IMR-90 (cell line): ENCODE measurements at regions not wholly inside any gene's neighbourhood (a gene's known extent, or its start where the extent isn't known, plus 50 kb on each side); places are given as distances from the start of the nearest gene placed in this dataset.

Source experiments
- ATAC-seq: fragments of 200-7000 bp; cut with Tn5 transposase; 2 replicates; pipeline ENCODE4 v1.9.1; 2020; ENCODE audit warnings: low read depth, mild to moderate bottlenecking, moderate library complexity
- BruUV-seq: library from RNA; stranded (reverse); fragments of 400-500 nt; replicated peaks from 2 replicates; lab custom pipeline; 2021; lab: Mats Ljungman, UMichigan
- CTCF ChIA-PET: fragments of 300-600 bp; formaldehyde crosslinking; extraction: SDS; loops from one replicate; lab custom pipeline; 2021; ENCODE audit warnings: antibody characterized with exemption; lab: Yijun Ruan, JAX
- POLR2A ChIA-PET: fragments of 300-600 bp; sonication (Branson Sonifier 250); formaldehyde crosslinking; loops from one replicate; lab custom pipeline; 2022; ENCODE audit warnings: antibody characterized with exemption; ENCODE audit not compliant: unreplicated experiment; lab: Charles Lee
- DNase-seq: peaks from one replicate; pipeline ENCODE4 v3.0.0; 2013
- H2AFZ ChIP-seq: replicated peaks from 2 replicates; pipeline ENCODE3; 2013; ENCODE audit warnings: low read length, mild to moderate bottlenecking; ENCODE audit not compliant: poor library complexity
- H2AK5ac ChIP-seq: 2 replicates; pipeline ENCODE4 v1.6.1; 2013; ENCODE audit warnings: low read depth, low read length, inconsistent platforms
- H2AK9ac ChIP-seq: replicated peaks from 2 replicates; pipeline ENCODE3; 2013; ENCODE audit warnings: mild to moderate bottlenecking, low read depth, low read length, moderate library complexity; ENCODE audit not compliant: poor library complexity
- H2BK120ac ChIP-seq: 2 replicates; pipeline ENCODE4 v1.6.1; 2013; ENCODE audit warnings: low read depth, low read length, inconsistent platforms
- H2BK15ac ChIP-seq: 3 replicates; pipeline ENCODE4 v1.6.1; 2013; ENCODE audit warnings: low read depth, low read length, inconsistent platforms
- H2BK20ac ChIP-seq: 2 replicates; pipeline ENCODE4 v1.6.1; 2013; ENCODE audit warnings: low read depth, mild to moderate bottlenecking, inconsistent platforms, low read length, moderate library complexity
- H2BK5ac ChIP-seq: 2 replicates; pipeline ENCODE4 v1.6.1; 2013; ENCODE audit warnings: mild to moderate bottlenecking, low read depth, low read length, inconsistent platforms; ENCODE audit not compliant: poor library complexity, severe bottlenecking
- H3K14ac ChIP-seq: replicated peaks from 2 replicates; pipeline ENCODE4 v1.6.1; 2013; ENCODE audit warnings: low read depth, low read length, inconsistent platforms
- H3K18ac ChIP-seq: 2 replicates; pipeline ENCODE4 v1.6.1; 2013; ENCODE audit warnings: low read depth, low read length, control low read depth
- H3K23ac ChIP-seq: 2 replicates; pipeline ENCODE4 v1.6.1; 2013; ENCODE audit warnings: low read depth, low read length, inconsistent platforms
- H3K27ac ChIP-seq: 2 replicates; pipeline ENCODE4 v1.5.1; 2013; ENCODE audit warnings: mild to moderate bottlenecking, control low read depth, low read length; ENCODE audit not compliant: insufficient read depth
- H3K27me3 ChIP-seq: 2 replicates; pipeline ENCODE4 v1.6.1; 2013; ENCODE audit warnings: low read length; ENCODE audit not compliant: control insufficient read depth, insufficient read depth
- H3K36me3 ChIP-seq: 2 replicates; pipeline ENCODE4 v1.6.1; 2013; ENCODE audit warnings: low read length, mixed read lengths; ENCODE audit not compliant: control insufficient read depth, insufficient read depth
- H3K4ac ChIP-seq: 2 replicates; pipeline ENCODE4 v1.6.1; 2013; ENCODE audit warnings: low read depth, low read length, inconsistent platforms
- H3K4me1 ChIP-seq: 2 replicates; pipeline ENCODE4 v1.6.1; 2013; ENCODE audit warnings: low read length, mixed read lengths; ENCODE audit not compliant: control insufficient read depth, insufficient read depth
- H3K4me2 ChIP-seq: 2 replicates; pipeline ENCODE4 v1.6.1; 2013; ENCODE audit warnings: low read depth, mild to moderate bottlenecking, control low read depth, low read length, moderate library complexity
- H3K4me3 ChIP-seq: 2 replicates; pipeline ENCODE4 v1.5.1; 2013; ENCODE audit warnings: low read depth, mild to moderate bottlenecking, control low read depth, low read length, moderate library complexity; ENCODE audit not compliant: insufficient read depth
- H3K56ac ChIP-seq: 2 replicates; pipeline ENCODE4 v1.6.1; 2013; ENCODE audit warnings: low read length, inconsistent platforms; ENCODE audit not compliant: insufficient read depth; ENCODE audit errors: extremely low read depth
- H3K79me1 ChIP-seq, 2 experiments: 2 replicates each; pipeline ENCODE4 v1.6.1; 2013; ENCODE audit warnings: low read length in 2 of 2, inconsistent platforms in 1 of 2, low read depth in 1 of 2
- H3K9ac ChIP-seq: 2 replicates; pipeline ENCODE4 v1.6.1; 2013; ENCODE audit warnings: low read depth, low read length, control low read depth
- H3K9me1 ChIP-seq: 2 replicates; pipeline ENCODE4 v1.6.1; 2013; ENCODE audit warnings: low read length, inconsistent platforms; ENCODE audit not compliant: insufficient read depth
- H3K9me3 ChIP-seq: 2 replicates; pipeline ENCODE4 v1.6.1; 2013; ENCODE audit warnings: low read length; ENCODE audit not compliant: control insufficient read depth, insufficient read depth
- H4K20me1 ChIP-seq: 2 replicates; pipeline ENCODE4 v1.6.1; 2013; ENCODE audit warnings: low read length, inconsistent platforms; ENCODE audit not compliant: insufficient read depth
- H4K5ac ChIP-seq: 2 replicates; pipeline ENCODE4 v1.6.1; 2013; ENCODE audit warnings: mild to moderate bottlenecking, low read depth, low read length, control low read depth
- H4K8ac ChIP-seq, 2 experiments: 2 replicates each; pipeline ENCODE4 v1.6.1; 2013; ENCODE audit warnings: low read depth in 2 of 2, low read length in 2 of 2, control low read depth in 1 of 2, inconsistent platforms in 1 of 2
- H4K91ac ChIP-seq: 2 replicates; pipeline ENCODE4 v1.6.1; 2013; ENCODE audit warnings: low read depth, low read length, inconsistent platforms; ENCODE audit not compliant: insufficient read depth
- BHLHE40 ChIP-seq: fragments of 150-350 bp; IDR thresholded peaks from 2 replicates; pipeline ENCODE4 v1.6.1; 2016; ENCODE audit warnings: mild to moderate bottlenecking, low read depth, low read length
- CEBPB ChIP-seq: IDR thresholded peaks from 2 replicates; pipeline ENCODE4 v1.6.1; 2012; ENCODE audit warnings: low read depth, low read length, improper control_type of control experiment
- CHD1 ChIP-seq: IDR thresholded peaks from 2 replicates; pipeline ENCODE4 v1.6.1; 2012; ENCODE audit warnings: low read depth, low read length, improper control_type of control experiment
- FOS ChIP-seq: fragments of 150-350 bp; IDR thresholded peaks from 2 replicates; pipeline ENCODE4 v1.6.1; 2016; ENCODE audit warnings: low read depth, low read length
- MAFK ChIP-seq: IDR thresholded peaks from 2 replicates; pipeline ENCODE4 v1.6.1; 2012; ENCODE audit warnings: low read depth, low read length, improper control_type of control experiment
- MAZ ChIP-seq: IDR thresholded peaks from 2 replicates; pipeline ENCODE4 v1.6.1; 2012; ENCODE audit warnings: low read depth, mild to moderate bottlenecking, low read length, improper control_type of control experiment, moderate library complexity, borderline replicate concordance
- MXI1 ChIP-seq: IDR thresholded peaks from 2 replicates; pipeline ENCODE4 v1.6.1; 2012; ENCODE audit warnings: low read depth, mild to moderate bottlenecking, low read length, moderate library complexity, borderline replicate concordance
- NFE2L2 ChIP-seq: fragments of 150-350 bp; IDR thresholded peaks from 2 replicates; pipeline ENCODE4 v1.6.1; 2016; ENCODE audit warnings: low read depth, mild to moderate bottlenecking, low read length
- RAD21 ChIP-seq: IDR thresholded peaks from 2 replicates; pipeline ENCODE4 v1.6.1; 2012; ENCODE audit warnings: low read length, improper control_type of control experiment
- RCOR1 ChIP-seq: IDR thresholded peaks from 2 replicates; pipeline ENCODE4 v1.6.1; 2012; ENCODE audit warnings: mild to moderate bottlenecking, low read length, improper control_type of control experiment; ENCODE audit not compliant: insufficient replicate concordance
- RFX5 ChIP-seq: IDR thresholded peaks from 2 replicates; pipeline ENCODE4 v1.8.0; 2012; ENCODE audit warnings: low read depth, mild to moderate bottlenecking, low read length, moderate library complexity
- SMC3 ChIP-seq: fragments of 150-350 bp; IDR thresholded peaks from 2 replicates; pipeline ENCODE4 v1.6.1; 2016; ENCODE audit warnings: low read depth, mild to moderate bottlenecking, antibody characterized with exemption, low read length, moderate library complexity
- WGBS, 2 experiments: methylation state at CpG; one replicate each; pipeline versions ENCODE4 v1.1.5 to v1.1.7; 2013; ENCODE audit warnings: missing lambda C conversion rate in 2 of 2; ENCODE audit not compliant: insufficient read length in 1 of 2; ENCODE audit errors: extremely low coverage in 2 of 2; 5-methylcytosine and 5-hydroxymethylcytosine counted together
- dilution Hi-C: fragments of 300-500 bp; cut with HindIII; formaldehyde crosslinking; loops from one replicate; pipeline ENCODE4 v1.14.3; 2018; ENCODE audit warnings: low sequenced_read_pairs; ENCODE audit not compliant: unreplicated experiment
- in situ Hi-C: fragments of 300-500 bp; cut with MboI; formaldehyde crosslinking; loops from 3 replicates; pipeline ENCODE4 v1.14.3; 2019; ENCODE audit warnings: low sequenced_read_pairs, inconsistent platforms, mixed read lengths
- intact Hi-C: fragments of 100-400 bp; cut with micrococcal nuclease; formaldehyde crosslinking; loops from 2 replicates; pipeline ENCODE4 v1.10.0; 2022
- TF ChIP-seq, protein P1 (sequence below): fragments of 150-350 bp; IDR thresholded peaks from 2 replicates; pipeline ENCODE4 v1.6.1; 2017; ENCODE audit warnings: mild to moderate bottlenecking, antibody characterized with exemption, low read length, low read depth
- TF ChIP-seq, protein P2 (sequence below): fragments of 150-350 bp; IDR thresholded peaks from 2 replicates; pipeline ENCODE4 v1.6.1; 2016; ENCODE audit warnings: low read depth, mild to moderate bottlenecking, low read length, moderate library complexity, borderline replicate concordance
- TF ChIP-seq, protein P3 (sequence below): conservative IDR thresholded peaks from 2 replicates; pipeline ENCODE4 v1.5.1; 2012; ENCODE audit warnings: mild to moderate bottlenecking, low read depth, low read length, improper control_type of control experiment

- dilution Hi-C loops, result no loop called here
- Histone ChIP-seq H3K4me1 (peaks cover 12% of the 10 kb centered on the region), H2AFZ (peak overlapping the region; percentile 66), H2AK9ac (peak overlapping the region; percentile 60), H3K27ac (peak overlapping the region; percentile 85), H3K27me3 (no peaks in the 10 kb centered on the region), H2BK5ac (peak overlapping the region; percentile 100), H3K23ac (peak overlapping the region; percentile 73; the same call in 1 of the 2 replicates), H4K20me1 (no peaks in the 10 kb centered on the region), H3K9me1 (peaks cover 7% of the 10 kb centered on the region; the same call in 1 of the 2 replicates), H3K9me3 (no peaks in the 10 kb centered on the region), H3K4me2 (peak overlapping the region; percentile 7; the same call in 1 of the 2 replicates), H2BK15ac (peak overlapping the region; percentile 66; the same call in 1 of the 3 replicates), H3K4me3 (no peak overlapping the region), H2BK120ac (peak overlapping the region; percentile 95), H3K18ac (peak overlapping the region; percentile 96), H4K5ac (peak overlapping the region; percentile 94), H3K36me3 (no peaks in the 10 kb centered on the region), H3K9ac (no peak overlapping the region), H3K56ac (peak overlapping the region; percentile 23; the same call in 1 of the 2 replicates), H3K4ac (peak overlapping the region; percentile 97), H2BK20ac (peak overlapping the region; percentile 87), H3K79me1 (no peaks in the 10 kb centered on the region), H2AK5ac (peak overlapping the region; percentile 99), H3K14ac (peak overlapping the region; percentile 85), H4K8ac (peak overlapping the region; percentile 70 to 89), H4K91ac (peak overlapping the region; percentile 97)
- ChIA-PET POLR2A (interaction anchor here (0.7 kb wide), 1 partner anchor 271 kb away, joined by 3 read pairs; no protein-coding TSS in a partner anchor), CTCF (interaction anchor here (0.5 kb wide), 1 partner anchor 20 kb away, joined by 4 read pairs; no protein-coding TSS in a partner anchor)
- no TSS peak for BruUV-seq
- in situ Hi-C loops, result no loop called here
- 100% methylated on average over 1 of the region's 2 CpGs; no CpG with 5 or more reads in 1 of the 2 experiments for WGBS, 2 experiments
- intact Hi-C loops, result no loop called here
- TF ChIP-seq, protein P1, sequence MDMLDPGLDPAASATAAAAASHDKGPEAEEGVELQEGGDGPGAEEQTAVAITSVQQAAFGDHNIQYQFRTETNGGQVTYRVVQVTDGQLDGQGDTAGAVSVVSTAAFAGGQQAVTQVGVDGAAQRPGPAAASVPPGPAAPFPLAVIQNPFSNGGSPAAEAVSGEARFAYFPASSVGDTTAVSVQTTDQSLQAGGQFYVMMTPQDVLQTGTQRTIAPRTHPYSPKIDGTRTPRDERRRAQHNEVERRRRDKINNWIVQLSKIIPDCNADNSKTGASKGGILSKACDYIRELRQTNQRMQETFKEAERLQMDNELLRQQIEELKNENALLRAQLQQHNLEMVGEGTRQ, result no peak
- TF ChIP-seq, protein P2, sequence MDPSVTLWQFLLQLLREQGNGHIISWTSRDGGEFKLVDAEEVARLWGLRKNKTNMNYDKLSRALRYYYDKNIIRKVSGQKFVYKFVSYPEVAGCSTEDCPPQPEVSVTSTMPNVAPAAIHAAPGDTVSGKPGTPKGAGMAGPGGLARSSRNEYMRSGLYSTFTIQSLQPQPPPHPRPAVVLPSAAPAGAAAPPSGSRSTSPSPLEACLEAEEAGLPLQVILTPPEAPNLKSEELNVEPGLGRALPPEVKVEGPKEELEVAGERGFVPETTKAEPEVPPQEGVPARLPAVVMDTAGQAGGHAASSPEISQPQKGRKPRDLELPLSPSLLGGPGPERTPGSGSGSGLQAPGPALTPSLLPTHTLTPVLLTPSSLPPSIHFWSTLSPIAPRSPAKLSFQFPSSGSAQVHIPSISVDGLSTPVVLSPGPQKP, result no peak
- TF ChIP-seq MAFK, result no peak
- no peak for TF ChIP-seq MAZ
- TF ChIP-seq MXI1, result no peak
- no peak for TF ChIP-seq RCOR1
- TF ChIP-seq, protein P3, sequence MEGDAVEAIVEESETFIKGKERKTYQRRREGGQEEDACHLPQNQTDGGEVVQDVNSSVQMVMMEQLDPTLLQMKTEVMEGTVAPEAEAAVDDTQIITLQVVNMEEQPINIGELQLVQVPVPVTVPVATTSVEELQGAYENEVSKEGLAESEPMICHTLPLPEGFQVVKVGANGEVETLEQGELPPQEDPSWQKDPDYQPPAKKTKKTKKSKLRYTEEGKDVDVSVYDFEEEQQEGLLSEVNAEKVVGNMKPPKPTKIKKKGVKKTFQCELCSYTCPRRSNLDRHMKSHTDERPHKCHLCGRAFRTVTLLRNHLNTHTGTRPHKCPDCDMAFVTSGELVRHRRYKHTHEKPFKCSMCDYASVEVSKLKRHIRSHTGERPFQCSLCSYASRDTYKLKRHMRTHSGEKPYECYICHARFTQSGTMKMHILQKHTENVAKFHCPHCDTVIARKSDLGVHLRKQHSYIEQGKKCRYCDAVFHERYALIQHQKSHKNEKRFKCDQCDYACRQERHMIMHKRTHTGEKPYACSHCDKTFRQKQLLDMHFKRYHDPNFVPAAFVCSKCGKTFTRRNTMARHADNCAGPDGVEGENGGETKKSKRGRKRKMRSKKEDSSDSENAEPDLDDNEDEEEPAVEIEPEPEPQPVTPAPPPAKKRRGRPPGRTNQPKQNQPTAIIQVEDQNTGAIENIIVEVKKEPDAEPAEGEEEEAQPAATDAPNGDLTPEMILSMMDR, result no peak
- no peak for TF ChIP-seq NFE2L2
- no peak for TF ChIP-seq BHLHE40
- no peak for TF ChIP-seq RAD21
- TF ChIP-seq CHD1, result no peak
- TF ChIP-seq CEBPB, result no peak
- TF ChIP-seq SMC3, result no peak
- TF ChIP-seq FOS, result no peak
- no peak for TF ChIP-seq RFX5
- DNase-seq, result no peak
- ATAC-seq, result no peak
These were observed 175.3 kb downstream of the HMHB1 start for GRCh38 chr5:143987264-143987663.
